ENCODE measurements at regions not wholly inside any gene's neighbourhood (a gene's known extent, or its start where the extent isn't known, plus 50 kb on each side); places are given as distances from the start of the nearest gene placed in this dataset.

GRCh38 chr13:109687559-109688448, 98.6 kb downstream of the IRS2 start:
- no peak overlapping the region for H3K9ac ChIP-seq
- no peaks in the 10 kb centered on the region for H3K9me3 ChIP-seq
- H3K4me1 ChIP-seq: peaks cover 13% of the 10 kb centered on the region; the same call in 1 of the 2 replicates
- no peak overlapping the region for H3K4me3 ChIP-seq
- H3K36me3 ChIP-seq: no peaks in the 10 kb centered on the region; the same call in 1 of the 2 replicates
- H3K27ac ChIP-seq: no peak overlapping the region
- H3K27me3 ChIP-seq: no peaks in the 10 kb centered on the region
- no peak for TF ChIP-seq Cebpa-rat (IDR thresholded peaks at IDR 0.05)
- H3K4me2 ChIP-seq: no peak overlapping the region
- no peaks in the 10 kb centered on the region for H4K20me1 ChIP-seq

GRCh38 chr13:109685203-109685602, 101.2 kb downstream of the IRS2 start:
- no peak overlapping the region for H3K9ac ChIP-seq
- H3K4me1 ChIP-seq: peaks cover 13% of the 10 kb centered on the region; the same call in 1 of the 2 replicates
- H3K4me2 ChIP-seq: 0 out of 2 replicates have a peak overlapping the region, but pooled peaks have one; percentile 1
- no peaks in the 10 kb centered on the region for H4K20me1 ChIP-seq
- H3K9me3 ChIP-seq: no peaks in the 10 kb centered on the region
- no peak for TF ChIP-seq Cebpa-rat (IDR thresholded peaks at IDR 0.05)
- no peak overlapping the region for H3K27ac ChIP-seq
- no peaks in the 10 kb centered on the region for H3K27me3 ChIP-seq
- H3K36me3 ChIP-seq: no peaks in the 10 kb centered on the region
- H3K4me3 ChIP-seq: no peak overlapping the region

DNA sequence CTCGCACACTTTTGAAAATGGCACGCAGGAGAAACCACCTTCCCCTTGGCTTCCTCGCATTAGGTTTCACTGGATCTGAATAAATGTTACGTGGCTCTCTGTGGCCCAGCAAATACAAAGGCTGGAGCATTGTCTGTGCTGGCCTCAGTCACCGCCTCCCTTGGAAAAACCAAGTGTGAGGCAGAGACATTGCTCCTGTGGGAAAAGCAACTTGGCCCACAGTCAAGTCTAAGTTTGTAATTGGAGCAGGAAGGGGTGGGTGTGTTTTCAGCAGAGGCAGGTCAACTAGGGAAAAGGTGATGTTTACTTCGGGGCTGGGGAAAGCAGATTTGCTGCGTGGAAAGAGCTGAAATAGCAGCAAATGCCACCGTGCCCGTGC, 101.6 kb downstream of the IRS2 start:
- Histone ChIP-seq H3K27ac (no peak overlapping the region), H3K4me3 (no peak overlapping the region), H4K20me1 (no peaks in the 10 kb centered on the region), H3K9me3 (no peaks in the 10 kb centered on the region), H3K9ac (no peak overlapping the region), H3K4me1 (peaks cover 13% of the 10 kb centered on the region; the same call in 1 of the 2 replicates), H3K4me2 (0 out of 2 replicates have a peak overlapping the region, but pooled peaks have one; percentile 1), H3K36me3 (no peaks in the 10 kb centered on the region), H3K27me3 (no peaks in the 10 kb centered on the region)
- no peak for TF ChIP-seq Cebpa-rat (IDR thresholded peaks at IDR 0.05)

- peaks cover 13% of the 10 kb centered on the region; the same call in 1 of the 2 replicates for H3K4me1 ChIP-seq
- H3K36me3 ChIP-seq: no peaks in the 10 kb centered on the region
- H3K9me3 ChIP-seq: no peaks in the 10 kb centered on the region
- H3K9ac ChIP-seq: no peak overlapping the region
- H3K27ac ChIP-seq: no peak overlapping the region
- H3K4me3 ChIP-seq: no peak overlapping the region
- TF ChIP-seq Cebpa-rat (IDR thresholded peaks at IDR 0.05): no peak
- H4K20me1 ChIP-seq: no peaks in the 10 kb centered on the region
- H3K4me2 ChIP-seq: 0 out of 2 replicates have a peak overlapping the region, but pooled peaks have one; percentile 1
- no peaks in the 10 kb centered on the region for H3K27me3 ChIP-seq
These were observed 102.1 kb downstream of the IRS2 start for GRCh38 chr13:109684084-109684823.

DNA sequence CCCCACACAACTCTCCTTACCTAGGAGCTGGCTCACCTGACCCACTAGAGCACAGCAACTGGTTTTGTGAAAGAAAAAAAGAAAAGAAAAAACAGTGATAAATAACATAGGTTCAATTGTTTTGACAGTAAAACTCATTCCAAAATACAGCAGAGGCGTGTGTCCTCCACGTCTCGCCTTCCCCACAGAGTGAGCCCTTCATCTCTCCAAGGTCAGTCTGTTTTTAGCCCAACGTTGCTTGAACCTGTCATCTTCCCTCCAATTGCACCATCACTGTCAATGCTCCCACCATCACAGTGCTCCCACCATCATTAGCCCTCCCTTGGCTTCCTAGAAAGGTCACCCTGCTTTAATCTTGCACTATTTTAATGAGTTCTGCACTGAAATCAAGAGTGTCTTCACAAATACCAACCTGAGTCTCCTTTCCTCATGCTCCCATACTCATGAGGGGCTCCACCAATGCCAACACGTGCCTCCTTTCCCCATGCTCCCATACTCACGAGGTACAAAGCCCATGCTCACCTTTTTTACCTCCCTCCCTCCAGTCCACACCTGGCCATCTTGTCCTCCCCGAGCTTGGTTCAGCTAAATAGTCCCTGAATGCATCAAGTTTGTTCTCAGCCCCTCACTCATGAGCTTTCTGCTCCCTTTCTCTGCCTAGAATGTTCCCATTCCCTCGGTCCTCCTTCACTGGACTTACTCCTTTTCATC, 103.7 kb downstream of the IRS2 start:
- Histone ChIP-seq H3K27ac (no peak overlapping the region), H3K36me3 (no peaks in the 10 kb centered on the region), H3K4me1 (peaks cover 13% of the 10 kb centered on the region; the same call in 1 of the 2 replicates), H3K4me3 (no peak overlapping the region), H3K9ac (no peak overlapping the region), H4K20me1 (no peaks in the 10 kb centered on the region), H3K27me3 (no peaks in the 10 kb centered on the region), H3K4me2 (no peak overlapping the region), H3K9me3 (peaks cover 7% of the 10 kb centered on the region)
- no peak for TF ChIP-seq Cebpa-rat (IDR thresholded peaks at IDR 0.05)

GRCh38 chr13:109680930-109681329, 105.5 kb downstream of the IRS2 start:
- Histone ChIP-seq H3K9me3 (peaks cover 10% of the 10 kb centered on the region), H3K9ac (no peak overlapping the region), H3K4me2 (no peak overlapping the region), H3K27ac (no peak overlapping the region), H3K4me1 (peaks cover 13% of the 10 kb centered on the region; the same call in 1 of the 2 replicates), H3K27me3 (no peaks in the 10 kb centered on the region), H3K4me3 (no peak overlapping the region), H4K20me1 (no peaks in the 10 kb centered on the region), H3K36me3 (no peaks in the 10 kb centered on the region)
- no peak for TF ChIP-seq Cebpa-rat (IDR thresholded peaks at IDR 0.05)

- Histone ChIP-seq H3K4me3 (no peak overlapping the region), H4K20me1 (no peaks in the 10 kb centered on the region), H3K4me2 (no peak overlapping the region), H3K27me3 (no peaks in the 10 kb centered on the region), H3K27ac (no peak overlapping the region), H3K36me3 (no peaks in the 10 kb centered on the region), H3K9ac (no peak overlapping the region), H3K9me3 (peaks cover 12% of the 10 kb centered on the region), H3K4me1 (peaks cover 13% of the 10 kb centered on the region; the same call in 1 of the 2 replicates)
- no peak for TF ChIP-seq Cebpa-rat (IDR thresholded peaks at IDR 0.05)
These were observed 106.1 kb downstream of the IRS2 start for GRCh38 chr13:109680288-109680687.

GRCh38 chr13:109678459-109678858, 107.9 kb downstream of the IRS2 start:
- peaks cover 17% of the 10 kb centered on the region for H3K9me3 ChIP-seq
- no peaks in the 10 kb centered on the region for H3K36me3 ChIP-seq
- TF ChIP-seq Cebpa-rat (IDR thresholded peaks at IDR 0.05): no peak
- no peak overlapping the region for H3K27ac ChIP-seq
- no peaks in the 10 kb centered on the region for H3K27me3 ChIP-seq
- H3K9ac ChIP-seq: no peak overlapping the region
- no peaks in the 10 kb centered on the region for H4K20me1 ChIP-seq
- no peak overlapping the region for H3K4me2 ChIP-seq
- no peak overlapping the region for H3K4me3 ChIP-seq
- no peaks in the 10 kb centered on the region for H3K4me1 ChIP-seq

DNA sequence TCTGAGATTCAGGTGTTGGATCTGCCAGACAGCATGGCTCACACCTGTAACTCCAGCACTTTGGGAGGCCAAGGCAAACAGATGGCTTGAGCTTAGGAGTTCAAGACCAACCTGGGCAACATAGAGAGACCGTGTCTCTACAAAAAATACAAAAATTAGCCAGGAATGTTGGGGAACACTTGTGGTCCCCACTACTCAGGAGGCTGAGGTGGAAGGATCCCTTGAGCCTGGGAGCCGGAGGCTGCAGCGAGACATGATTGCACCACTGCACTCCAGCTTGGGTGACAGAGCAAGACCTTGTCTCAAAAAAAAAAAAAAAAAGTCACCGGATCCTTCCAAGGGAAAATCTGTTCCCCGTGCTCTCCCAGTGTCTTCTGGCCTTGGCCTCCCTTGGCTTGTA, 109.2 kb downstream of the IRS2 start:
- H3K4me1 ChIP-seq: no peaks in the 10 kb centered on the region
- no peak overlapping the region for H3K4me3 ChIP-seq
- H3K27ac ChIP-seq: no peak overlapping the region
- H3K36me3 ChIP-seq: no peaks in the 10 kb centered on the region
- no peaks in the 10 kb centered on the region for H4K20me1 ChIP-seq
- H3K4me2 ChIP-seq: no peak overlapping the region
- H3K9ac ChIP-seq: no peak overlapping the region
- peaks cover 17% of the 10 kb centered on the region for H3K9me3 ChIP-seq
- H3K27me3 ChIP-seq: no peaks in the 10 kb centered on the region
- TF ChIP-seq Cebpa-rat (IDR thresholded peaks at IDR 0.05): no peak

Measured in BLaER1 (cell line).